SK-MEL-5 (cell line): ENCODE measurements at regions not wholly inside any gene's neighbourhood (a gene's known extent, or its start where the extent isn't known, plus 50 kb on each side); places are given as distances from the start of the nearest gene placed in this dataset.
"Not testable (repeated sequence)": the region's sequence is repeated elsewhere in the genome, so short reads cannot be mapped to it uniquely, and the experiment has no call there.

Source experiments
- DNase-seq: peaks from one replicate; pipeline ENCODE4 v3.0.0-alpha.2; 2016; ENCODE audit warnings: low read depth, low spot score
- in situ Hi-C: cut with HindIII; loops from 2 replicates; pipeline ENCODE4 v1.10.0; 2016; ENCODE audit warnings: low sequenced_read_pairs, high pct_unique_total_duplicates, low pct_unique_long_range_greater_than_20kb

DNA sequence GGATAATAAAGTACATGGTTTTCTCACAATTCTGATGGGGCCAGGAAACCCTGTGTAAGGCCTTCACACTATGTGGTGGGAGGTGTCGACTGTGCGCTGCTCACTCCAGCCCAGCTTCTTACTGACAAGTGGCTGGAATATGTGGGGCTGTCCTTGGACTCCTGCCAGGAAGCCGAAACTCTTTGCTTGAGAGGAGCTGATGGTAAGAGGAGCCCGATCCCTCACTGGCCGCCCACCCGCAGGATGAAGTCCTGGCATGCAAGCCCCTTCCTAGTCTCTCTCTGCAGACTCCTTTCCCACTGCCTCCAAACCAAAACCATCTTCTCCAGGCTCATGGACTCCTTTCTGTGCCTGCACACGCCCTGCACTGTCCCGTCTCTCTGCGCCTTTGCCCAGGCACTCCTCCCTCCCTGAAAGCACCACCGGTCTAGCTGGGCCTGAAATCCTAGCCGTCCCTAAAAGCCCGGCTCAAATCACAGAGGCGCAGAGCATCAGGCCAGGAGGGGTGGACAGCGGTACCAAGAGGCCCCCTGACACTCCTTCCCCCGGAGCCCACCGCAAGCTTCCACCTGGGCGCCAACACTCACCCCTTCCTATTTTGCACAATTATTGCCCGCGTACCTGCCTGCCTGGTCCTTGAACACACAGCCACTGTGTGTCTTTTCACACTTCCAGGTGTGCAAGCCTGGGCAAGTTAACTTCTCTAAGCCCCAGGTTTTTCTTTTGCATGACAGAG, 125.8 kb upstream of the ZNF746 start:
- peak; percentile 47 for DNase-seq
- in situ Hi-C loops: not testable (repeated sequence)

DNA sequence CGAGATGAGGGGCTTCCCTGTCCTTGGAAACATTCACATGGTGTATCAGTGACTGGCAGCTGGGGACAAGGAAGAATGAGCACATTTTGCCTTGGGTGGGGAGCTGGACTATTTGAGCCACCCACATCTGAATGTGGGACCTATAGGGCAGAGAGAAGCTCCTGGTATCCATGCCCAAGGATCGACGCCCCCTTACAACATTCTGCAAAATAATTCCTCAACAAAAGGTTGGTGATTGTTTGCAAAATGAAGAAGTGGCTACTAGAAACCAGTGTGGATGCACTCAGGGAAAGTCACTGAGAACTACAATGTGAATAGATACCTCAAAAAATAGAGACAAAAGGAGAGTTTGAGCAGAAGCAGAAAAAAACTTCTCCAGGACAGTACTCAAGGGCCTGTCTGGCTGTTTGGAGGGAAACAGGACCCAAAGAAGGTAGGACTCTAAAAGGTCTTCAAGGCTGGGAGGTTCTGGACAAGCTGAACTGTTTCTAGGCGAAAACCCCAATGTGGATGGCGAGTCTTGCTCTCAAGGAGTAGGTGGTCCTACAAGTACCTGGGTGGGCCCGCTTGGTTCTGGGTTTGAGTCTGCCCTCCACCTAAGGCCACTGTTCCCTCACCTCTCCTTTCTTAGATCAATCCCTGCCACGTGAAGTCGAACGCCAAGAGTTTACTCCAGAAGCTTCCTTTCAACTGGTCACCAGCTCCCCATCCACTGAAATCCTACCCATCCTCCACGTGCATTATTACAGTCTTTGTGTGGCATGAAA, 125.0 kb upstream of the ZNF746 start:
- DNase-seq: no peak
- in situ Hi-C loops: no loop called here

GRCh38 chr7:149621776-149622175, 124.2 kb upstream of the ZNF746 start:
- no peak for DNase-seq
- in situ Hi-C loops: no loop called here

DNA sequence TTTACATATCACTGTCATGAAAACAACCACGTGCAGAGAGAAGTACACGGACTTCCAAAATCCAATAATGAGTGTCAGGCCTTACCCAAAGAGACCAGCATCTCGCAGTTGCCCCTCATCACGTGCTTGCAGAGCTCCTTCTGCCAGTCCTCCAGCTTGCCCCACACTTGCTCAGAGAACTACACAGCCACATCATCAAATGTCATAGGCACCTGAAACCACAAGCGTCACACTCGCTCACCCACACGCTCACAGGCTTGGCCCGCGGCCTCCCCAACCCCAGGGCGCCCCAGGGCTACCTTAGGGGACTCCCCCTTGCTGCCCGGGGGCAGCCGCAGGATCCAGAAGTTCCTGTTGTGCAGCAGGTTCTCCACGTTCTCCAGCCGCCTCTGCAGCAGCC, 123.4 kb upstream of the ZNF746 start:
- DNase-seq: no peak
- in situ Hi-C loops: no loop called here

- in situ Hi-C loops: no loop called here
- no peak for DNase-seq
Observed at GRCh38 chr7:149616898-149617297, 119.3 kb upstream of the ZNF746 start.

DNA sequence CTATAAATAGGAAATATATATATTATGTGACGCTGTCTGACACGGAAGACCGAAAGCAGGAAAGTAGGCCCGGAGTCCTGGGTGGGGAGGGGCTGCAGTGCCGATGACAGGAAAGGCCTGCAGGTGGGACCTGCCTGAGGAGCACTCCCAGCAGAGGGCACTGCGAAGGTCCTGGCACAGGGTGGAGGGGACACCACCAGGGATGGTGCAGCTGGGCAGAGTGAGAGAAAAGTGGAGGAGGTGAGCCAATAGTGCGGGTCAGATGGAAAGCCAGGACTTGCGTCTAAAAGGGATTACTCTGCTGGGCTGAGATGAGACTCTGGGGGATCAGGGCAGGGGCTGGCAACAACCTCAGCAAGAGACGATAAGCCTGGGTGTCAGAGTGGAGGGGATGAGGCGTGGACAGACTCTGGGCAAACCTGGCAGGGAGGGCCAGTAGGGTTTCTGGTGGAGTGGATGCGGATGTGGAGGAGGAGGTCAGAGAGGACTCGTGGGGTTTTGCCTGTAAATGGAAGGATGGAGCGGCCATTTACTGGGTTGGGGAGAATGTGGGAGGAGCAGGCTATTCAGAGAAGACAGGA, 118.2 kb upstream of the ZNF746 start:
- in situ Hi-C loops: no loop called here
- DNase-seq: no peak

- in situ Hi-C loops: no loop called here
- DNase-seq: no peak
Observed at GRCh38 chr7:149610441-149611011, 112.9 kb upstream of the ZNF746 start.

DNA sequence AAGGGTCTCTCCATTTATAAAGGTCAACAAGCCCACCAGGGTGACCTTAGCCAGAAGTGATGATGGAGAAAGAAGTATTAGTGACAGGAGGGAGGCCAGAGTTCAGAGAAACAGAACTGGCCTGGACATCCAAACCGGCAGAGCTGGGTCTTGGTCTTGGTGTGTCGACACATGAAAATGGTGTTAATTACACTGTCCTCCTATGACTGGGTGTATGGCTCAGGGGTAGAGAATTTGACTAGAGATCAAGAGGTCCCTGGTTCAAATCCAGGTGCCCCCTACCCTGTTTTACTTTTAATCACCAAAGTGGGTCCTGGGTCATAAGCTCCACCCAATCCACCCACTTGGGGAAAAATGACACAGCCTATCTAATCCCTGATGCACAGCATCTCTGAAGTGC, 110.6 kb upstream of the ZNF746 start:
- in situ Hi-C loops: loop anchor here (10.0 kb wide), 1 partner anchor 73 kb away; no protein-coding TSS in a partner anchor
- DNase-seq: no peak

DNA sequence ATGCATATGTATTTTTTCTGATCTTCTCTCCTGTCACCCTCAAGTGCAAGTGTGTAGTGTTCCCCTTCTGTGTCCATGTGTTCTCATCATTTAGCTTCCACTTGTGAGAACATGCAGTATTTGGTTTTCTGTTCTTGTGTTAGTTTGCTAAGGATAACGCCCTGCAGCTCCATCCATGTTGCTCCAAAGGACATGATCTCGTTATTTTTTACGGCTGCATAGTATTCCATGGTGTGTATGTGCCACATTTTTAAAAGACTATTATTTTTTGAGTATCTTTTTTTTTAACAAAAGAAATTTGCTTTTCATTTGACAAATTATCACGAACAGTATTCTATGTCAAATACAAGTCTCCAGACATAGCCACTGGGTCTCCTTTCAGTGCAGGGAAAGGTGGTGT, 110.1 kb upstream of the ZNF746 start:
- no peak for DNase-seq
- in situ Hi-C loops: loop anchor here (10.0 kb wide), 1 partner anchor 73 kb away; no protein-coding TSS in a partner anchor

- no peak for DNase-seq
- in situ Hi-C loops: loop anchor here (10.0 kb wide), 1 partner anchor 72 kb away; no protein-coding TSS in a partner anchor
Observed at GRCh38 chr7:149606826-149607225, 109.2 kb upstream of the ZNF746 start.

DNA sequence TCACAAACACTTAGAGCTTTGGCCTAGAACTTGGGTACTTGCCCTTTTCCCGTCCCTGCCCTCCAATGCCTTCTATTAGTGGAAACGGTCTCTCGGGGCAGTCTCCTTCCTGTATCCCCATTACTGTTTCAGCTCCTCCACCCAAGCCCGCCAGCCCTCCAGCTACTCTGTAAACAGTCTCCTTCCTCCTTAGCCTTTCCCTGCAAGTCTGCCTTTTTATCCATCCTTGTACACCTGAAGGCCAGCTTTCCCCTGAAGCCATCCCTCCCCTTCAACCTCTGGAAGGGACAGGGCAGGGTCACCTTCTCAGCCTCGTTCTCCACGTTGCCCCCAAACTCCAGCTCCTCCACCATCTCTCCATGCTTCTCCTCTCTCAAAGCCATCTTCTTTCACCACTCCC, 108.1 kb upstream of the ZNF746 start:
- in situ Hi-C loops: loop anchor here (10.0 kb wide), 1 partner anchor 71 kb away; no protein-coding TSS in a partner anchor

DNA sequence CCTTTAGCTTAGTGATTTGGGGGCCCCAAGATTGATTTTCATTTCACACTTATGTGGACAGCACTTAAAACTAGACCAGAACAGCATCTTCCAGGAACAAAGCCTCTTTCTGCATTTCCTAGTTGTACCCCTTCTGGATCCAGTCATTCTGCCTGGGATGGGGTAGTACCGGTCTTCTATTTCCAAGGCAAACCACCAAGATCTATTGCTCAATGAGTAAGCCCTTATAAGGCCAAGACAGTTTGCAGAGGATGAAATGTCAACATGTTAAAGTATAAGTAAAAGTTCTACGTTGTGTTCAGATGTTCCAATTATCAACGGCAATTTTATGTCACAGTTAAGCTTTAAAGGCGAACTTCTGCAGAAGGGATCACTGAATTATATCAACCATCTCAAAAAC, 106.9 kb upstream of the ZNF746 start:
- DNase-seq: no peak
- in situ Hi-C loops: loop anchor here (10.0 kb wide), 1 partner anchor 70 kb away; no protein-coding TSS in a partner anchor

More for the DNA sequence above, 108.1 kb upstream of the ZNF746 start:
- DNase-seq: no peak

DNA sequence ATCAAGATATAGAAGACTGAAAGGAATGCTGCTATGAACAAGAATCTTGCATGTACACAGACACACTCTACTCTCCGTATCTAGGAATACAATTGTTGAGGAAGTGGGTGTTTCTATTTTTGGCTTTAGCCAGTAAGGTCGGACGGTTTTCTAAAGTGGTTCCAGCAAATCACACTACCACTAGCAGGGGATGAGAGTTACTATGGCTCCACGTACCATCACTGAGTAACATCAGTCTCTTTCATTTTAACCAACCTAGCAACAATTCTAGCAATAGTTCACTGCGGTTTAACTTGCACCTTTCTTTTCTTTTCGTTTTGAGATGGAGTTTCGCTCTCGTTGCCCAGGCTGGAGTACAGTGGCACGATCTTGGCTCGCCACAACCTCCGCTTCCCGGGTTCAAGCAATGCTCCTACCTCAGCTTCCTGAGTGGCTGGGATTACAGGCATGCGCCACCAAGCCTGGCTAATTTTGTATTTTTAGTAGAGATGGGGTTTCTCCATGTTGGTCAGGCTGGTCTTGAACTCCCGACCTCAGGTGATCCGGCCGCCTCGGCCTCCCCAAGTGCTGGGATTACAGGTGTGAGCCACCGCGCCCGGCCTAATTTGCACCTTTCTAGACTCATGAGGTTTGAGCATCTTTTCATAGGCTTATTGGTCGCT, 103.2 kb upstream of the ZNF746 start:
- in situ Hi-C loops: loop anchor here (10.0 kb wide), 1 partner anchor 66 kb away; no protein-coding TSS in a partner anchor
- not testable (repeated sequence) for DNase-seq

- no peak for DNase-seq
- in situ Hi-C loops: loop anchor here (10.0 kb wide), 1 partner anchor 65 kb away; no protein-coding TSS in a partner anchor
Observed at GRCh38 chr7:149599636-149600206, 102.1 kb upstream of the ZNF746 start.

DNA sequence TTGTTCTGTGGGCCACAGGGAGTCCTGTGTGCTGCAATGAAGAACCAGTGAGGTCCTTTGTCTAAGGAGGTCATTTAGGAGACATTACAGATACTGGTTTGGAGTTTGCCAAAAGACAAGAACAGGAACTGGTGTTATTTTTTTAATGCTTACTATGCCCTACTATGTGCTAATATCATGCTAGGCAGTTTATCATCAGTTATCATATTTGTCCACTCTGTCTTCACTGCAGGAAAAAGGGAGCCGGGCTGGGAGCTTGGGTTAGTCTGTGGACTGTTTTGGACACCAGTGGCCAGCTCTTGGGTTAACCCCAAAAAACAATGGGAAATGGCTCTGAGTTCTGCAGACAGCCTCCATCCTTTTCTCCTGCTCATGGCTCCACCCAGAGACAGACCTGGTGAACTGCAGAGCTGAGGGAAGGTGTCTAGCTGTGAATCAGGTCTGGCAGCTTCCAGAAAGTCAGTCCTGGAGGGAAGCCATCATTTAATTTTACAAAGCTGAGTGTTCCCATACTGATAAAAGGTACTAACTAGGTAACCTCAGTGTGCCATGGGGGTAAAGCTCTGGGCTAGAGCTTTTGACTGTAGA, 101.2 kb upstream of the ZNF746 start:
- peak; percentile 67 for DNase-seq

GRCh38 chr7:149597789-149598188, 100.2 kb upstream of the ZNF746 start:
- in situ Hi-C loops, DNase-seq: not testable (repeated sequence)

More for the DNA sequence above, 101.2 kb upstream of the ZNF746 start:
- in situ Hi-C loops: no loop called here

DNA sequence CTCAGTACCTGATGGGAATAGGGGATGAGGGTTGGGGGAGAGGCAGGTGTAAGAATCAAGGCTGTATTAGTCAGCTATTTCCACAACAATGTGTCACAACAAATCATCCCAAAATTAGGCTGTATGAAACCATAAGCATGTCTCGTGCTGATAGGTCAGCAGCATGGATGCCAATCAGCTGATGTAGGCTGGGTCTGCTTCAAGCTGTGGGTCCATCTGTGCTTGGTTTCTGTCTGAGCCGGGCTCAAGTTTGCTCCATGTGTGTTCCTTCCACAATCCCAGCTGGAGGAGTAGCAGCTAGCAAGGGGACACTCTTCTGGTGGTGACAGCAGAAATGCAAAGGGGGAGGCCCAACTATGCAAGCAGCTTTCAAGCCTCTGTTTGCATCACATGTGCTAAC, 97.9 kb upstream of the ZNF746 start:
- in situ Hi-C loops: no loop called here

More for the DNA sequence above, 97.9 kb upstream of the ZNF746 start:
- no peak for DNase-seq
